ENCODE measurements at regions not wholly inside any gene's neighbourhood (a gene's known extent, or its start where the extent isn't known, plus 50 kb on each side); places are given as distances from the start of the nearest gene placed in this dataset.

- H3K27me3 Mint-ChIP-seq (ENCODE audit: low read depth): no peaks in the 10 kb centered on the region
- TF ChIP-seq KAT7 (CRISPR knock-in tag; IDR thresholded peaks at IDR 0.05; ENCODE audit: borderline replicate concordance): no peak
- TF ChIP-seq ZBTB43 (CRISPR knock-in tag; IDR thresholded peaks at IDR 0.05): no peak
- TF ChIP-seq NFYB (CRISPR knock-in tag; conservative IDR thresholded peaks at IDR 0.05; ENCODE audit: low read depth): no peak
- TF ChIP-seq, protein P1, sequence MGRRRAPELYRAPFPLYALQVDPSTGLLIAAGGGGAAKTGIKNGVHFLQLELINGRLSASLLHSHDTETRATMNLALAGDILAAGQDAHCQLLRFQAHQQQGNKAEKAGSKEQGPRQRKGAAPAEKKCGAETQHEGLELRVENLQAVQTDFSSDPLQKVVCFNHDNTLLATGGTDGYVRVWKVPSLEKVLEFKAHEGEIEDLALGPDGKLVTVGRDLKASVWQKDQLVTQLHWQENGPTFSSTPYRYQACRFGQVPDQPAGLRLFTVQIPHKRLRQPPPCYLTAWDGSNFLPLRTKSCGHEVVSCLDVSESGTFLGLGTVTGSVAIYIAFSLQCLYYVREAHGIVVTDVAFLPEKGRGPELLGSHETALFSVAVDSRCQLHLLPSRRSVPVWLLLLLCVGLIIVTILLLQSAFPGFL (CRISPR knock-in tag; IDR thresholded peaks at IDR 0.05; ENCODE audit: borderline replicate concordance): no peak
- no peak for TF ChIP-seq ZNF396 (CRISPR knock-in tag; IDR thresholded peaks at IDR 0.05; ENCODE audit: borderline replicate concordance)
- no peak for TF ChIP-seq SMAD3 (CRISPR knock-in tag; IDR thresholded peaks at IDR 0.05; ENCODE audit: borderline replicate concordance)
- ATAC-seq (no peak), DNase-seq (ENCODE audit: low spot score) (no peak)
- peaks cover 27% of the 10 kb centered on the region for H3K9me3 Mint-ChIP-seq
- H3K36me3 Mint-ChIP-seq: peaks cover 9% of the 10 kb centered on the region
- no peak overlapping the region for H3K27ac Mint-ChIP-seq
- no peak overlapping the region for H3K4me3 Mint-ChIP-seq
- CTCF ChIA-PET: no interaction called here
- POLR2A ChIA-PET: no interaction called here
- H3K4me1 Mint-ChIP-seq: no peaks in the 10 kb centered on the region
These were observed 289.3 kb upstream of the LINC00305 start for GRCh38 chr18:64438178-64438577.

DNA sequence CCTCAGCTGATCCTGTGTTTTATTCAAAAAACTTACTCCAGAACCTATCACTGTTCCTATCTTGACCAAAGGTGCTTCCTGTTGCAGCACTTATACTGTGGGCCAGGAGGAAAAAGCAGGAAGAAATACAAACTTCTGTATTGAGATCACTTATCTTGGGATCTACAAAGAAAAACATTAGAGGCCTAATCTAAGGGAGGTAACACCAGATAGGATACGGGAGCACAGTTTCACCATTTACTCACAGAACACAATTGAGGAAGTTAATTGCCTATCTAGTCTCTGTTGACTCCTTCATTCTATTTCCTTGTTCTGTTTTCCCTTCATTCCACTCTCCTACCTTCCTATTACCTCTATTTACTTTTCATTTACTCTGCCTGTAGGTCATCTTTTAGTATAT lies 287.2 kb upstream of the LINC00305 start:
- DNase-seq (ENCODE audit: low spot score) (no peak), ATAC-seq (no peak)
- TF ChIP-seq ZNF232 (CRISPR knock-in tag; IDR thresholded peaks at IDR 0.05): no peak
- no peak for TF ChIP-seq FOXJ3 (CRISPR knock-in tag; IDR thresholded peaks at IDR 0.05; ENCODE audit: borderline replicate concordance)
- no peak for TF ChIP-seq HMGXB4 (CRISPR knock-in tag; IDR thresholded peaks at IDR 0.05)
- TF ChIP-seq, protein P2, sequence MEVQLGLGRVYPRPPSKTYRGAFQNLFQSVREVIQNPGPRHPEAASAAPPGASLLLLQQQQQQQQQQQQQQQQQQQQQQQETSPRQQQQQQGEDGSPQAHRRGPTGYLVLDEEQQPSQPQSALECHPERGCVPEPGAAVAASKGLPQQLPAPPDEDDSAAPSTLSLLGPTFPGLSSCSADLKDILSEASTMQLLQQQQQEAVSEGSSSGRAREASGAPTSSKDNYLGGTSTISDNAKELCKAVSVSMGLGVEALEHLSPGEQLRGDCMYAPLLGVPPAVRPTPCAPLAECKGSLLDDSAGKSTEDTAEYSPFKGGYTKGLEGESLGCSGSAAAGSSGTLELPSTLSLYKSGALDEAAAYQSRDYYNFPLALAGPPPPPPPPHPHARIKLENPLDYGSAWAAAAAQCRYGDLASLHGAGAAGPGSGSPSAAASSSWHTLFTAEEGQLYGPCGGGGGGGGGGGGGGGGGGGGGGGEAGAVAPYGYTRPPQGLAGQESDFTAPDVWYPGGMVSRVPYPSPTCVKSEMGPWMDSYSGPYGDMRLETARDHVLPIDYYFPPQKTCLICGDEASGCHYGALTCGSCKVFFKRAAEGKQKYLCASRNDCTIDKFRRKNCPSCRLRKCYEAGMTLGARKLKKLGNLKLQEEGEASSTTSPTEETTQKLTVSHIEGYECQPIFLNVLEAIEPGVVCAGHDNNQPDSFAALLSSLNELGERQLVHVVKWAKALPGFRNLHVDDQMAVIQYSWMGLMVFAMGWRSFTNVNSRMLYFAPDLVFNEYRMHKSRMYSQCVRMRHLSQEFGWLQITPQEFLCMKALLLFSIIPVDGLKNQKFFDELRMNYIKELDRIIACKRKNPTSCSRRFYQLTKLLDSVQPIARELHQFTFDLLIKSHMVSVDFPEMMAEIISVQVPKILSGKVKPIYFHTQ (CRISPR knock-in tag; IDR thresholded peaks at IDR 0.05): no peak
- no peak for TF ChIP-seq ZNF219 (CRISPR knock-in tag; IDR thresholded peaks at IDR 0.05; ENCODE audit: borderline replicate concordance)
- no peak for TF ChIP-seq RORB (CRISPR knock-in tag; IDR thresholded peaks at IDR 0.05)
- no peak for TF ChIP-seq MXD4 (CRISPR knock-in tag; IDR thresholded peaks at IDR 0.05; ENCODE audit: borderline replicate concordance)
- TF ChIP-seq, protein P3, sequence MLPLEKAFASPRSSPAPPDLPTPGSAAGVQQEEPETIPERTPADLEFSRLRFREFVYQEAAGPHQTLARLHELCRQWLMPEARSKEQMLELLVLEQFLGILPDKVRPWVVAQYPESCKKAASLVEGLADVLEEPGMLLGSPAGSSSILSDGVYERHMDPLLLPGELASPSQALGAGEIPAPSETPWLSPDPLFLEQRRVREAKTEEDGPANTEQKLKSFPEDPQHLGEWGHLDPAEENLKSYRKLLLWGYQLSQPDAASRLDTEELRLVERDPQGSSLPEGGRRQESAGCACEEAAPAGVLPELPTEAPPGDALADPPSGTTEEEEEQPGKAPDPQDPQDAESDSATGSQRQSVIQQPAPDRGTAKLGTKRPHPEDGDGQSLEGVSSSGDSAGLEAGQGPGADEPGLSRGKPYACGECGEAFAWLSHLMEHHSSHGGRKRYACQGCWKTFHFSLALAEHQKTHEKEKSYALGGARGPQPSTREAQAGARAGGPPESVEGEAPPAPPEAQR (CRISPR knock-in tag; IDR thresholded peaks at IDR 0.05): no peak
- TF ChIP-seq E2F1 (CRISPR knock-in tag; IDR thresholded peaks at IDR 0.05): no peak
- no peak for TF ChIP-seq MAX (CRISPR knock-in tag; IDR thresholded peaks at IDR 0.05)
- TF ChIP-seq ZBTB21 (CRISPR knock-in tag; IDR thresholded peaks at IDR 0.05; ENCODE audit: borderline replicate concordance): no peak
- TF ChIP-seq, protein P4, sequence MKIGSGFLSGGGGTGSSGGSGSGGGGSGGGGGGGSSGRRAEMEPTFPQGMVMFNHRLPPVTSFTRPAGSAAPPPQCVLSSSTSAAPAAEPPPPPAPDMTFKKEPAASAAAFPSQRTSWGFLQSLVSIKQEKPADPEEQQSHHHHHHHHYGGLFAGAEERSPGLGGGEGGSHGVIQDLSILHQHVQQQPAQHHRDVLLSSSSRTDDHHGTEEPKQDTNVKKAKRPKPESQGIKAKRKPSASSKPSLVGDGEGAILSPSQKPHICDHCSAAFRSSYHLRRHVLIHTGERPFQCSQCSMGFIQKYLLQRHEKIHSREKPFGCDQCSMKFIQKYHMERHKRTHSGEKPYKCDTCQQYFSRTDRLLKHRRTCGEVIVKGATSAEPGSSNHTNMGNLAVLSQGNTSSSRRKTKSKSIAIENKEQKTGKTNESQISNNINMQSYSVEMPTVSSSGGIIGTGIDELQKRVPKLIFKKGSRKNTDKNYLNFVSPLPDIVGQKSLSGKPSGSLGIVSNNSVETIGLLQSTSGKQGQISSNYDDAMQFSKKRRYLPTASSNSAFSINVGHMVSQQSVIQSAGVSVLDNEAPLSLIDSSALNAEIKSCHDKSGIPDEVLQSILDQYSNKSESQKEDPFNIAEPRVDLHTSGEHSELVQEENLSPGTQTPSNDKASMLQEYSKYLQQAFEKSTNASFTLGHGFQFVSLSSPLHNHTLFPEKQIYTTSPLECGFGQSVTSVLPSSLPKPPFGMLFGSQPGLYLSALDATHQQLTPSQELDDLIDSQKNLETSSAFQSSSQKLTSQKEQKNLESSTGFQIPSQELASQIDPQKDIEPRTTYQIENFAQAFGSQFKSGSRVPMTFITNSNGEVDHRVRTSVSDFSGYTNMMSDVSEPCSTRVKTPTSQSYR (CRISPR knock-in tag; IDR thresholded peaks at IDR 0.05): no peak
- no peak for TF ChIP-seq IRF2 (CRISPR knock-in tag; IDR thresholded peaks at IDR 0.05; ENCODE audit: borderline replicate concordance, low read depth)
- Mint-ChIP-seq H3K4me1 (no peaks in the 10 kb centered on the region), H3K36me3 (peaks cover 9% of the 10 kb centered on the region), H3K9me3 (peaks cover 29% of the 10 kb centered on the region), H3K4me3 (no peak overlapping the region), H3K27ac (no peak overlapping the region), H3K27me3 (ENCODE audit: low read depth) (no peaks in the 10 kb centered on the region)
- CTCF ChIA-PET: no interaction called here
- POLR2A ChIA-PET: no interaction called here
